ENCODE measurements at regions not wholly inside any gene's neighbourhood (a gene's known extent, or its start where the extent isn't known, plus 50 kb on each side); places are given as distances from the start of the nearest gene placed in this dataset.

- no peak overlapping the region for H2BK12ac ChIP-seq (ENCODE audit: insufficient read length, low read depth, low read length)
- H3K9me3 ChIP-seq (ENCODE audit: control insufficient read depth, low read depth, low read length), result no peaks in the 10 kb centered on the region
- H3K56ac ChIP-seq (ENCODE audit: insufficient read length, low read depth, low read length), result no peak overlapping the region
- Mint-ChIP-seq H3K4me3 (no peak overlapping the region), H3K4me1 (no peaks in the 10 kb centered on the region), H3K36me3 (ENCODE audit: insufficient read depth in 1 of 3, low read depth in 3 of 3) (no peaks in the 10 kb centered on the region; a peak in 3 of 7 replicates), H3K27ac (no peak overlapping the region), H3K27me3 (ENCODE audit: low read depth) (peaks cover 2% of the 10 kb centered on the region; the same call in 1 of the 2 replicates), H3K9me3 (peaks cover 6 to 7% of the 10 kb centered on the region in 2 experiments; a peak in 4 of 5 replicates)
- no peak for TF ChIP-seq CTCF (conservative IDR thresholded peaks at IDR 0.05)
- H4K91ac ChIP-seq (ENCODE audit: insufficient read length, low read depth, low read length), result no peak overlapping the region
- no peak overlapping the region for H2BK15ac ChIP-seq (ENCODE audit: low read depth, low read length)
- no peak overlapping the region for H3T11ph ChIP-seq (ENCODE audit: low read length)
- H4K5ac ChIP-seq (ENCODE audit: insufficient read length, low read depth, low read length), result no peak overlapping the region
- WGBS (ENCODE audit: extremely low coverage, insufficient read length, low lambda C conversion rate), result no CpG with 5 or more reads among the region's 9 CpGs
- H3K23ac ChIP-seq (ENCODE audit: insufficient read length, low read depth, low read length), result no peak overlapping the region
- H3K27ac ChIP-seq (ENCODE audit: insufficient read length, low read depth, low read length), result no peak overlapping the region
- no peaks in the 10 kb centered on the region for H3K79me1 ChIP-seq (ENCODE audit: insufficient read depth, low read depth, low read length, poor library complexity, severe bottlenecking)
- H4K20me1 ChIP-seq (ENCODE audit: control insufficient read depth, insufficient read depth, insufficient read length), result no peaks in the 10 kb centered on the region
- H3K79me2 ChIP-seq (ENCODE audit: insufficient read depth, low read length), result no peaks in the 10 kb centered on the region
- H3K23me2 ChIP-seq (ENCODE audit: insufficient read length, low read depth, low read length, poor library complexity, severe bottlenecking), result no peaks in the 10 kb centered on the region
- no peak overlapping the region for H2BK5ac ChIP-seq (ENCODE audit: insufficient read length, low read length)
- DNase-seq, result no peak
- no peak overlapping the region for H2BK20ac ChIP-seq (ENCODE audit: low read depth, low read length, poor library complexity, severe bottlenecking)
- no peaks in the 10 kb centered on the region for H3K4me1 ChIP-seq (ENCODE audit: insufficient read depth, low read length)
- H2AFZ ChIP-seq (ENCODE audit: low read length), result no peak overlapping the region
- no peak overlapping the region; the same call in 1 of the 2 replicates for H3K14ac ChIP-seq (ENCODE audit: insufficient read depth, low read length)
- H3K4ac ChIP-seq (ENCODE audit: low read depth, low read length), result no peak overlapping the region
- no peaks in the 10 kb centered on the region for H3K27me3 ChIP-seq (ENCODE audit: insufficient read depth, low read length)
- H3K18ac ChIP-seq (ENCODE audit: insufficient read length, low read depth, low read length), result no peak overlapping the region
- no peak overlapping the region for H2AK5ac ChIP-seq (ENCODE audit: insufficient read length, low read length)
- H2BK120ac ChIP-seq (ENCODE audit: low read depth, low read length, poor library complexity, severe bottlenecking), result no peak overlapping the region
- H4K8ac ChIP-seq (replicated peaks; ENCODE audit: insufficient read length, low read depth, low read length), result no peak overlapping the region
- H3K4me2 ChIP-seq (ENCODE audit: insufficient read depth, insufficient read length, low read length), result no peak overlapping the region
- H3K9ac ChIP-seq (ENCODE audit: extremely low read depth, insufficient read length, low read length), result no peak overlapping the region
Measured at GRCh38 chr16:88323041-88323440, 59.7 kb upstream of the ZNF469 start.

All from H9 (cell line).